HUDEP-2 (cell line): ENCODE measurements at regions not wholly inside any gene's neighbourhood (a gene's known extent, or its start where the extent isn't known, plus 50 kb on each side); places are given as distances from the start of the nearest gene placed in this dataset.
"Not testable (repeated sequence)": the region's sequence is repeated elsewhere in the genome, so short reads cannot be mapped to it uniquely, and the experiment has no call there.

Experiments used
- DNase-seq, 76 experiments: peaks; one replicate each; lab custom pipeline; 2025; ENCODE audit not compliant: unreplicated experiment in 76 of 76; lab: John Stamatoyannopoulos, UW

- no peak for DNase-seq
Measured at GRCh38 chr6:142631517-142632385, 313.2 kb downstream of the HIVEP2 start.

GRCh38 chr6:142633317-142633716 is 311.7 kb downstream of the HIVEP2 start:
- DNase-seq, result no peak

- DNase-seq, result no peak
Measured at GRCh38 chr6:142635130-142635529, 309.8 kb downstream of the HIVEP2 start.

GRCh38 chr6:142637624-142638351 is 307.2 kb downstream of the HIVEP2 start:
- no peak for DNase-seq

GRCh38 chr6:142642651-142643050 is 302.3 kb downstream of the HIVEP2 start:
- DNase-seq, result no peak

GRCh38 chr6:142644866-142645265 is 300.1 kb downstream of the HIVEP2 start:
- no peak for DNase-seq

GRCh38 chr6:142645663-142646062 is 299.3 kb downstream of the HIVEP2 start:
- no peak for DNase-seq

GRCh38 chr6:142647449-142648035 is 297.4 kb downstream of the HIVEP2 start:
- no peak for DNase-seq

GRCh38 chr6:142648036-142648451 is 296.9 kb downstream of the HIVEP2 start:
- DNase-seq, result no peak

- DNase-seq, result no peak
Measured at GRCh38 chr6:142648526-142648925, 296.4 kb downstream of the HIVEP2 start.

- not testable (repeated sequence) for DNase-seq
Measured at GRCh38 chr6:142649438-142650234, 295.3 kb downstream of the HIVEP2 start.

GRCh38 chr6:142651384-142651783 is 293.6 kb downstream of the HIVEP2 start:
- DNase-seq, result no peak

GRCh38 chr6:142653710-142654420 is 291.1 kb downstream of the HIVEP2 start:
- no peak for DNase-seq

- no peak for DNase-seq
Measured at GRCh38 chr6:142659661-142660060, 285.3 kb downstream of the HIVEP2 start.

GRCh38 chr6:142665393-142665792 is 279.6 kb downstream of the HIVEP2 start:
- no peak for DNase-seq

GRCh38 chr6:142666599-142667185 is 278.3 kb downstream of the HIVEP2 start:
- DNase-seq, result no peak

GRCh38 chr6:142669471-142670351 is 275.3 kb downstream of the HIVEP2 start:
- no peak for DNase-seq

- DNase-seq, result no peak
Measured at GRCh38 chr6:142671791-142672190, 273.2 kb downstream of the HIVEP2 start.

GRCh38 chr6:142675517-142675916 is 269.5 kb downstream of the HIVEP2 start:
- DNase-seq, result no peak
